Activated naive CD4-positive, alpha-beta T cell treated with anti-CD3 and anti-CD28 coated beads, Interleukin-2, amount 50 U/mL, for 24 hours (primary cell): ENCODE measurements at regions not wholly inside any gene's neighbourhood (a gene's known extent, or its start where the extent isn't known, plus 50 kb on each side); places are given as distances from the start of the nearest gene placed in this dataset.
"Not testable (repeated sequence)": the region's sequence is repeated elsewhere in the genome, so short reads cannot be mapped to it uniquely, and the experiment has no call there.

Experiments
- H3K27ac Mint-ChIP-seq: one replicate; pipeline ENCODE4 v1.8.0; 2021; ENCODE audit warnings: mild to moderate bottlenecking, mixed read lengths
- H3K27me3 Mint-ChIP-seq: one replicate; pipeline ENCODE4 v1.8.0; 2021; ENCODE audit warnings: mixed read lengths
- H3K36me3 Mint-ChIP-seq: one replicate; pipeline ENCODE4 v1.8.0; 2021; ENCODE audit warnings: mixed read lengths
- H3K4me1 Mint-ChIP-seq: one replicate; pipeline ENCODE4 v1.8.0; 2021; ENCODE audit warnings: mixed read lengths
- H3K4me3 Mint-ChIP-seq: one replicate; pipeline ENCODE4 v1.8.0; 2021; ENCODE audit warnings: mild to moderate bottlenecking, mixed read lengths
- H3K9me3 Mint-ChIP-seq: one replicate; pipeline ENCODE4 v1.8.0; 2021; ENCODE audit warnings: mixed read lengths

- H3K9me3 Mint-ChIP-seq, result no peaks in the 10 kb centered on the region
- H3K27ac Mint-ChIP-seq, result no peak overlapping the region
- H3K27me3 Mint-ChIP-seq, result no peaks in the 10 kb centered on the region
- no peaks in the 10 kb centered on the region for H3K36me3 Mint-ChIP-seq
- no peaks in the 10 kb centered on the region for H3K4me1 Mint-ChIP-seq
- H3K4me3 Mint-ChIP-seq, result no peak overlapping the region
These were observed 56.2 kb downstream of the PABPC4L start for GRCh38 chr4:134145369-134145768.

- Mint-ChIP-seq H3K27ac (no peak overlapping the region), H3K4me3 (no peak overlapping the region), H3K4me1 (no peaks in the 10 kb centered on the region), H3K27me3 (no peaks in the 10 kb centered on the region), H3K9me3 (no peaks in the 10 kb centered on the region), H3K36me3 (no peaks in the 10 kb centered on the region)
These were observed 57.3 kb downstream of the PABPC4L start for GRCh38 chr4:134144337-134144736.

- Mint-ChIP-seq H3K27me3 (no peaks in the 10 kb centered on the region), H3K4me3 (no peak overlapping the region), H3K36me3 (no peaks in the 10 kb centered on the region), H3K27ac (no peak overlapping the region), H3K9me3 (peaks cover 3% of the 10 kb centered on the region), H3K4me1 (no peaks in the 10 kb centered on the region)
These were observed 59.9 kb downstream of the PABPC4L start for GRCh38 chr4:134141728-134142127.

- Mint-ChIP-seq H3K27me3 (no peaks in the 10 kb centered on the region), H3K4me3 (no peak overlapping the region), H3K36me3 (no peaks in the 10 kb centered on the region), H3K9me3 (peaks cover 8% of the 10 kb centered on the region), H3K27ac (no peak overlapping the region), H3K4me1 (no peaks in the 10 kb centered on the region)
These were observed 62.4 kb downstream of the PABPC4L start for GRCh38 chr4:134139188-134139587.

- no peaks in the 10 kb centered on the region for H3K27me3 Mint-ChIP-seq
- H3K36me3 Mint-ChIP-seq, result no peaks in the 10 kb centered on the region
- no peak overlapping the region for H3K27ac Mint-ChIP-seq
- no peaks in the 10 kb centered on the region for H3K4me1 Mint-ChIP-seq
- peaks cover 8% of the 10 kb centered on the region for H3K9me3 Mint-ChIP-seq
- H3K4me3 Mint-ChIP-seq, result no peak overlapping the region
These were observed 69.4 kb downstream of the PABPC4L start for GRCh38 chr4:134132086-134132783.

- H3K36me3 Mint-ChIP-seq, result no peaks in the 10 kb centered on the region
- no peak overlapping the region for H3K4me3 Mint-ChIP-seq
- no peaks in the 10 kb centered on the region for H3K27me3 Mint-ChIP-seq
- no peaks in the 10 kb centered on the region for H3K4me1 Mint-ChIP-seq
- H3K9me3 Mint-ChIP-seq, result no peaks in the 10 kb centered on the region
- H3K27ac Mint-ChIP-seq, result no peak overlapping the region
These were observed 74.6 kb downstream of the PABPC4L start for GRCh38 chr4:134126955-134127354.

- Mint-ChIP-seq H3K27ac (no peak overlapping the region), H3K9me3 (no peaks in the 10 kb centered on the region), H3K36me3 (no peaks in the 10 kb centered on the region)
These were observed 75.5 kb downstream of the PABPC4L start for GRCh38 chr4:134126000-134126560.

GRCh38 chr4:134122903-134123302 lies 78.7 kb downstream of the PABPC4L start:
- H3K36me3 Mint-ChIP-seq, result no peaks in the 10 kb centered on the region
- no peaks in the 10 kb centered on the region for H3K4me1 Mint-ChIP-seq
- no peaks in the 10 kb centered on the region for H3K9me3 Mint-ChIP-seq
- no peak overlapping the region for H3K4me3 Mint-ChIP-seq
- no peak overlapping the region for H3K27ac Mint-ChIP-seq
- H3K27me3 Mint-ChIP-seq, result no peaks in the 10 kb centered on the region

More at GRCh38 chr4:134126000-134126560, 75.5 kb downstream of the PABPC4L start:
- Mint-ChIP-seq H3K4me1 (no peaks in the 10 kb centered on the region), H3K4me3 (no peak overlapping the region), H3K27me3 (no peaks in the 10 kb centered on the region)

GRCh38 chr4:134117392-134118183 lies 84.0 kb downstream of the PABPC4L start:
- Mint-ChIP-seq H3K27ac (no peak overlapping the region), H3K36me3 (no peaks in the 10 kb centered on the region), H3K27me3 (no peaks in the 10 kb centered on the region), H3K4me3 (no peak overlapping the region), H3K4me1 (no peaks in the 10 kb centered on the region), H3K9me3 (no peaks in the 10 kb centered on the region)

GRCh38 chr4:134089885-134090284 lies 111.7 kb downstream of the PABPC4L start:
- H3K27ac Mint-ChIP-seq, result no peak overlapping the region

GRCh38 chr4:134085496-134085895 lies 116.1 kb downstream of the PABPC4L start:
- Mint-ChIP-seq H3K36me3 (no peaks in the 10 kb centered on the region), H3K27me3 (no peaks in the 10 kb centered on the region)

More at GRCh38 chr4:134089885-134090284, 111.7 kb downstream of the PABPC4L start:
- no peaks in the 10 kb centered on the region for H3K9me3 Mint-ChIP-seq
- H3K4me3 Mint-ChIP-seq, result no peak overlapping the region
- no peaks in the 10 kb centered on the region for H3K27me3 Mint-ChIP-seq
- no peaks in the 10 kb centered on the region for H3K36me3 Mint-ChIP-seq
- no peaks in the 10 kb centered on the region for H3K4me1 Mint-ChIP-seq

GRCh38 chr4:134079085-134079484 lies 122.5 kb downstream of the PABPC4L start:
- H3K4me3 Mint-ChIP-seq, H3K4me1 Mint-ChIP-seq, H3K27me3 Mint-ChIP-seq, H3K36me3 Mint-ChIP-seq, H3K9me3 Mint-ChIP-seq, H3K27ac Mint-ChIP-seq: not testable (repeated sequence)

More at GRCh38 chr4:134085496-134085895, 116.1 kb downstream of the PABPC4L start:
- Mint-ChIP-seq H3K4me1 (no peaks in the 10 kb centered on the region), H3K9me3 (no peaks in the 10 kb centered on the region), H3K4me3 (no peak overlapping the region), H3K27ac (no peak overlapping the region)

GRCh38 chr4:134078230-134078914 lies 123.2 kb downstream of the PABPC4L start:
- no peaks in the 10 kb centered on the region for H3K36me3 Mint-ChIP-seq
- no peaks in the 10 kb centered on the region for H3K27me3 Mint-ChIP-seq

GRCh38 chr4:134073711-134074110 lies 127.9 kb downstream of the PABPC4L start:
- H3K27ac Mint-ChIP-seq, result no peak overlapping the region
- H3K9me3 Mint-ChIP-seq, result no peaks in the 10 kb centered on the region
- H3K4me1 Mint-ChIP-seq, result no peaks in the 10 kb centered on the region
- H3K4me3 Mint-ChIP-seq, result no peak overlapping the region
- no peaks in the 10 kb centered on the region for H3K27me3 Mint-ChIP-seq
- no peaks in the 10 kb centered on the region for H3K36me3 Mint-ChIP-seq

More at GRCh38 chr4:134078230-134078914, 123.2 kb downstream of the PABPC4L start:
- H3K4me1 Mint-ChIP-seq, result no peaks in the 10 kb centered on the region
- H3K4me3 Mint-ChIP-seq, result no peak overlapping the region
- H3K9me3 Mint-ChIP-seq, result no peaks in the 10 kb centered on the region
- no peak overlapping the region for H3K27ac Mint-ChIP-seq

- peaks cover 7% of the 10 kb centered on the region for H3K9me3 Mint-ChIP-seq
- H3K4me3 Mint-ChIP-seq, result no peak overlapping the region
- H3K4me1 Mint-ChIP-seq, result no peaks in the 10 kb centered on the region
- H3K36me3 Mint-ChIP-seq, result no peaks in the 10 kb centered on the region
- no peak overlapping the region for H3K27ac Mint-ChIP-seq
- H3K27me3 Mint-ChIP-seq, result no peaks in the 10 kb centered on the region
These were observed 129.5 kb downstream of the PABPC4L start for GRCh38 chr4:134072137-134072536.
